Stimulated activated CD4-positive, alpha-beta T cell treated with anti-CD3 and anti-CD28 coated beads, Interleukin-1b, Interleukin-23, amount 100 ng/mL, for 24 hours (primary cell): ENCODE measurements at regions not wholly inside any gene's neighbourhood (a gene's known extent, or its start where the extent isn't known, plus 50 kb on each side); places are given as distances from the start of the nearest gene placed in this dataset.

Experiments
- DNase-seq, 4 experiments: peaks; one replicate each; pipeline ENCODE4 v3.0.0-alpha.2; 2020; ENCODE audit warnings: low read depth in 4 of 4, low spot score in 1 of 4

DNA sequence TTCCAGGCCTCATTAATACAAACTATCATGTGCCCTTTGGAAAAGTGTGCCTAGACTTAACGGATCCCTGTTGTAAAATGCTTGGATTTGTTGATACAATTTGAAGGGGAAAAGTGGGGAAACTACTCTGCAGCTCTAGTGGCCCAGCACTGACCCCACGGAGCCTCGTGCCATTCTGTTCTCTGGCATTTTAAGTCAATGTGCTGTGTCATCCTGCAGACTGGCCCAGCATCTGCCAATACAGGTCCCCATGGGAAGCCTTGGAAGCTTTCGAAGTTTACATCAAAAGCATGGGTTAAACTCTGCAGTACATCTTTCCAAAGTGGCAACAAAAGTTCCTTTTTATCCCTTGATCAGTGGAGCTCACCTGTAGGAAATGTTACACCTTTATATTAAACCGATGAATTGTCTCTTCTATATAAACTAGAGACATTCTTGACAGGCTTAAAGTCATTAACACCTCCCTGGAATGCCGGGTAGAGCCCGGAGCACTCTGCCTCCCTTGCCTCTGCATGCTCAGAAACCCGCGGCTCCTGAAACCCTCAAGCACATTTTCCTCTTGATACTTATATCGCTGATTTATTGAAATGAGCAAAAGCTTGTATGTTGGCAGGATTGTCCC, 596.0 kb upstream of the ADAMTS16 start:
- no peak for DNase-seq

DNA sequence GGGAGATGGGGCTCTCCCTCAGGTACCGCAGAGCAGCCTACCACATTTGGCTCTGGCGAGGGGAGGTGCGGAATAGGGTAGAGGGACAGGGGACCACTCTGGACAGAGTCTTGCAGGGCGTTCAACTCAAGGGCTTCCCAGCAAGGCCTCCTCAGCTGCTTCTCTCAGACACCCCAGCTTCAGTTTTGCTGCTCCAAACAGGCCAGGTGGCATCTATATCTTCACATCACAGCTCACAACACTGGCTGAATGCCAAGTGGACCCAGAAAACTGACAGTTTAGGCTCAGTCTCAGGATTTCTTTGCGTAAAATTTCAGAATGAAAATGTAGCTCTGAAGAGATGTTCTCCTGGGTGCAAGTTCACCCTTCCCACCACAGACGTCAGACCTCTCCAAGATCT, 592.6 kb upstream of the ADAMTS16 start:
- no peak for DNase-seq

- DNase-seq, result no peak
These were observed 591.8 kb upstream of the ADAMTS16 start for GRCh38 chr5:4548341-4548740.

GRCh38 chr5:4549351-4549750, 590.8 kb upstream of the ADAMTS16 start:
- no peak for DNase-seq

GRCh38 chr5:4551034-4551433, 589.1 kb upstream of the ADAMTS16 start:
- DNase-seq, result no peak

DNA sequence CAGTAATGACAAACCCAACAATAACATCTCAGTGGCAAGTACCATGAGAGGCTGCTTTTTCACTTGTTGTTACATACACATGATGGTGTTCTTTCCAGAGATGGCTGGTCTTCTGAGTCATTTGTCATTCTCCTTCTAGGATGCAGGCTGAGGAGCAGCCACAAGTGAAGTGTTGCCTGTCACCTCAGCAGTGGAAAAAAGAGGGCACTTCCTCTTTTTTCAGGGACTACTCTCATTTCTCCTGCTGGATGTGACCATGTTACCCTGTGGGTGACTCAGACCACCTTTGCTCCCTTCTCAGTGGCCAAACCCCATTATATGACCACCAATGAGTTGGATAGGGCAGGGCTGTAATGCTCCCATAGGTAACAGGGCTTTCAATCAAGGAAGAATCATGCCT, 587.0 kb upstream of the ADAMTS16 start:
- DNase-seq, result no peak

DNA sequence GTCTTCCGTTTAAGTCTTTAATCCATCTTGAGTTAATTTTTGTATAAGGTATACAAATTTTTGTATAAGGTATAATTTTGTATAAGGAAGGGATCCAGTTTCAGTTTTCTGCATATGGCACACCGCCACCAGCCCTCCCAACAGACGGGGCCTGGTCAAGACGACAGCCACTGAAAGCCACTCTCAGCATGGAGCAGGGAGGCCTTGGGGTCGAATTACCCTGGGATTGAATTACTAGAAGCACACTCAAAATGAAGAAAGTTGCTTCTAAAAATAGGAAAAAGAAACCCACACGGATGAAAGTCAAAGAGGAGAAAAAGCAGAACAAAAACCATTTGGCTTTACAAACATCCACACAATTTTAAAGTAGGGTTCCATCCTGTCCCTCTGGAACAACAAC, 586.2 kb upstream of the ADAMTS16 start:
- DNase-seq, result no peak

DNA sequence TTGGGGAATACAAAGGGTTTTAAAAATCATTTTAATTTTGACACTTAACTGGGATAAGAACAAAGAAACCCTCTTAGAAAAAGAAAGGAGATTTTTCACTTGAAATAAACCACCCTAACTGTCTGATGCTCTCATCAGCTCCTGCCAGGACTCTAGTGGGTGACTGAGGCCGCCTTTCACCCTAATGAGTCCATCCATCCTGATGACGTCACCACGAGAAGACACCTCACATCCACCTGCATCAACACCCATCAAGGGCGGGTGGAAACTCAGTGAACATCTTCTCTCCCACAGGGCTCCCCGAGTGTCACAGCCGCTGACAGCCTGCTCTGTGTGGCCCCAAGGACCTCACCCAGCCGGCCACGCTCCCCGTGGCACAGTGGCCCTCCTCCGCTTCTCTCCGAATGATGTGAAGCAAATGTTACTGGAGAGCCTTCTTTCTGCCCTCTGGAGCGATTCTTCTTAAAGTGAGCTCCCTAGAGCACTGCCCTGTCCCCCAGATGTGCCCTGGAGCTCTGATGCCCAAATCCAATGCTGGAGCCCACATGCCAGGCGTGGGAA, 584.3 kb upstream of the ADAMTS16 start:
- DNase-seq, result no peak

- no peak for DNase-seq
These were observed 578.7 kb upstream of the ADAMTS16 start for GRCh38 chr5:4561403-4561802.

GRCh38 chr5:4563400-4563799, 576.7 kb upstream of the ADAMTS16 start:
- no peak for DNase-seq

- DNase-seq, result no peak
These were observed 569.8 kb upstream of the ADAMTS16 start for GRCh38 chr5:4570047-4570995.

DNA sequence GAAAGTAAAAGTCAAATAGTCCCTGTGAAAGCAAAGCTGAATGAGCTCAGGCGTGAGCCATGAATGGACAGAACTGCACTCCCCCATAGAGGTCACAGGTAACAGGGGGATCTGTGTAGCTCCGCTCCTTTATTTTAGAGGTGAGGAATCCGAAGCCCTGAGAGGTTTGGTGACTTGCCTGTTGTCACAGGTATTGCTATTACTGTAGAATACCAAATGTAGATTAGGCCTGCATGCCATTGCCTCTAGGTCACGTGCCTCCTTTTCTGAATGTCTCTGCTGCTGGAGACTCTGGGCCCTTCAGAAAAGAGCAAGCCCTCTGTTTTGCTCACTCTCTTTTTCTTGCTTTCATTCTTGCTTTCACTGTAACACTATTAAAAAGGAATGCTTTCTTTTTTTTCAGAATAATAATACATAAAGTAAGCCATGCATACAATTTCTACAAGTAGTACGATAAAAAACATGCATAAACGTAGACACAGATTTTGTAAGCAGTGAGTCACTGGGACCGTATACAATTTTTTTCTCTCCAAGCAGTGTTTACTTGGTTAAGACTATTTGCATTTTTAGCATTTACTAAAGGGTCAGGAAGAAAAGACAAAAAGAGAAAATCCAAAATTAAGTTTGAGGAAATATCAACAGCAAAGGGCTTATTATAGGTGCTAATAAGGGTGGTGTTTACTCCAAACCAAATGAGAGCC, 568.7 kb upstream of the ADAMTS16 start:
- no peak for DNase-seq

DNA sequence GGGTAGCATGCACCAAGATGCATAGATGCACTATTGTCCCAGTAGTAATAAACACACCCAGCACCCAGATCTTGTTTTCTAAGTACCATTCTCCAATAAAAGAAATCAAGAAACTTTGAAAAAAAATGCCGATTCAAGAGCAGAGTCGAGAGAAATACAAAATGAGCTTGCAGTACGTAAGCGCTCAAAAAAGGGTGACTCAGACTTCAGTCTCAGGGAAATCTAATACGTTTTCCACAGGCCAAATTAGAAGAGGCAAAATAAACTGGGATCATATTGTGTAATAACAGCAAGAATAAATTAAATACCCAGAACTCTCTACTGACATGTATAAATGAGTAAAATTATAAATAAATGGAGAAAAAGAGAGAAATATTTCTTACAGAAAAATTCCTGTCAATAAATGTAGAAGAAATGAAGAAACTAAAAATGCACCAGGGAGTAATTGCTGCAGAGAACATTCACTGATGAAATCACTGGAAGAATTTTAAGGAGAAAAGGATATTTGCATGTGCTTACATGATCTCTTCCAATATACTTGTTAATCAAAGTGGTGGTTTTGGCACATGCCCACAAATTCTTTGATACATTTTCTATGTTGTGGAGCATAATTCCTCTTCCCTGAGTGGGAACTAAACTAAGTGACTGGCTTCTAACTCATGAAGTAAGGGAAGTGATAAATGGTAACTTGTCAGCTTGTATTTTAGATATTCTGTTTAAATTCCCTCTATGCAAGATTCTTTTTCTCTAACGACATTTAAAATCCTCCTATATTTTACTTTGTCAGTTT, 567.6 kb upstream of the ADAMTS16 start:
- DNase-seq, result no peak

GRCh38 chr5:4575608-4576007, 564.5 kb upstream of the ADAMTS16 start:
- no peak for DNase-seq

- DNase-seq, result no peak
These were observed 563.9 kb upstream of the ADAMTS16 start for GRCh38 chr5:4576161-4576748.

DNA sequence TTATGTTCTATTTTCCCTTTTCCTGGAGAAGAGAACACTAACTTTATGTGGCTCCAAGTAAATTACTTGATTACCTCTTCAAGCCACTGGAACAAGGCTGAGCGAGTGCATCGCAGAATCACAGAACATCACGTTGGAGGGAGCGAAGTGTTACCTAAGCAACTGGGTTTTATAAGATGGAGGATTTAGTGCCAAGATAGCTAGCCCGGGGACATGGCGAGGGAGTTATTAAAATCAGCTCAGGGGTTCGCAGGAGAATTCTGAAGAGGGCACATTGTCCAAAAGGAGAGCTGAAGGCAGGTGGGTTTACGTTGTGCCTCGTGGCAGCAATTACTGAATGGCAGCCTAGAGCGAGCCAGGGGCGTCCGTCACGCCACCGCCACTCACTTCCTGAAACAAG, 563.2 kb upstream of the ADAMTS16 start:
- no peak for DNase-seq

- DNase-seq, result no peak
These were observed 560.5 kb upstream of the ADAMTS16 start for GRCh38 chr5:4579679-4580078.

DNA sequence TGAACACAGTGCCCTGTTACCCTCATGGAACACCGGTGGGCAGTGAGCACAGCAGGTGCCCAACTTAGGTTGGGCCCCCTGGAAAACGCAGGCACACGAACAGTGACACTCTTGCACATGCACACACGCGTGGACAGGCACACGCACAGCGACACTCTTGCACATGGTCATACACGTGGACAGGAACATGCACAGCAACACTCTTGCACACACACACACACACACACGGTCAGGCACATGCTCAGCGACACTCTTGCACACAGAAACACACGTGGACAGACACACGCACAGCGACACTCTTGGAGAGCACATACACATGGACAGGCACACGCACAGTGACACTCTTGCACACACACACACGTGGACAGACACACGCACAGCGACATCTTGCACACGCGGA, 559.4 kb upstream of the ADAMTS16 start:
- DNase-seq, result no peak

DNA sequence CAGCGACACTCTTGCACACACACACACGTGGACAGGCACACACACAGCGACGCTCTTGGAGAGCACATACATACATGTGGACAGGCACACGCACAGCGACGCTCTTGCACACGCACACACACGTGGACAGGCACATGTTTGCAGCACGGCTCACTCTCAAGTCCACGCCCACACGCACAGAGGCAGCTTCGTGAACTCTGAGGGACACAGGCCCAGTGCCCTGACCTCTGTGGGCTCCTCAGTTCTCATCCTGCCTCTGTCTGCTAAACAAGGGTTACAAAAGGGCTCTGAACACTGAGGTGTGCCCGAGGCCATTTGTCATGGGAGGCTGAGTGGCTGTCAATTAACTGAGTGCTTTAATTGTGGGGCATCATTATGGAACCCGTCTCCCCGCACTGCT, 558.8 kb upstream of the ADAMTS16 start:
- DNase-seq, result no peak

DNA sequence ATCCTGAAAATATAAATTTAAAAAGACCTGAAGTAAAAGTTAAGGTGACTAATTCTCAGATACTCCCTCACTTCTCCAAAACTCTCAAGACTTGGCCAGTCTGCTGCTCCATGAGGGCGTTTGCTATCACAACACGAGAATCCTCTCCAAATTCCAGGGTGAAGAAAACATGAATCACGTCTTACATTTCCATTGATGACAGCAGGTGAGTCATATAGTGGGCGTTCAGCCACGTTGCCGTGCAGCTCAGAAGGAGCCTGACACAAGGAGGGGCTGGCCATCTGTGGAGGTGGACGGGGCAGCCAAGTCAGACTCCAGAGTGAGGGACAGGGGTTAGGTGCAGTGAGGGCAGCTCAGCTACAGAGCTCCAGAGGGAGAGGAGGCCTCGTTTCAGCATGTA, 555.1 kb upstream of the ADAMTS16 start:
- no peak for DNase-seq

- DNase-seq, result no peak
These were observed 526.7 kb upstream of the ADAMTS16 start for GRCh38 chr5:4613440-4613839.
